ENCODE measurements at regions not wholly inside any gene's neighbourhood (a gene's known extent, or its start where the extent isn't known, plus 50 kb on each side); places are given as distances from the start of the nearest gene placed in this dataset.

- POLR2A ChIA-PET (ENCODE audit: low non-redundant PET), result no interaction called here
- DNase-seq (ENCODE audit: low spot score), result no peak
- TF ChIP-seq CTCF (conservative IDR thresholded peaks at IDR 0.05; ENCODE audit: low read depth), result no peak
- CTCF ChIA-PET, result no interaction called here
- H3K27ac ChIP-seq, result no peak overlapping the region
Observed at GRCh38 chr6:156557251-156557910, 219.8 kb upstream of the ARID1B start.

- POLR2A ChIA-PET (ENCODE audit: low non-redundant PET), result no interaction called here
- TF ChIP-seq CTCF (conservative IDR thresholded peaks at IDR 0.05; ENCODE audit: low read depth), result no peak
- CTCF ChIA-PET, result no interaction called here
- H3K27ac ChIP-seq, result no peak overlapping the region
- no peak for DNase-seq (ENCODE audit: low spot score)
Observed at GRCh38 chr6:156556811-156557210, 220.4 kb upstream of the ARID1B start.

- no peak overlapping the region for H3K27ac ChIP-seq
- POLR2A ChIA-PET (ENCODE audit: low non-redundant PET), result no interaction called here
- CTCF ChIA-PET, result interaction anchor here (0.7 to 1.0 kb wide), 2 partner anchors 8 to 196 kb away, joined by 4 read pairs; no protein-coding TSS in a partner anchor
- TF ChIP-seq CTCF (conservative IDR thresholded peaks at IDR 0.05; ENCODE audit: low read depth), result no peak
- no peak for DNase-seq (ENCODE audit: low spot score)
Observed at GRCh38 chr6:156555116-156555515, 222.1 kb upstream of the ARID1B start.

- DNase-seq (ENCODE audit: low spot score), result no peak
- ChIA-PET CTCF (interaction anchor here (0.6 to 1.0 kb wide), 3 partner anchors 9 to 1057 kb away, joined by 3 to 4 read pairs (median 4); no protein-coding TSS in a partner anchor), POLR2A (ENCODE audit: low non-redundant PET) (no interaction called here)
- H3K27ac ChIP-seq, result no peak overlapping the region
- no peak for TF ChIP-seq CTCF (conservative IDR thresholded peaks at IDR 0.05; ENCODE audit: low read depth)
Observed at GRCh38 chr6:156554160-156554559, 223.0 kb upstream of the ARID1B start.

GRCh38 chr6:156552849-156553248, 224.3 kb upstream of the ARID1B start:
- CTCF ChIA-PET, result no interaction called here
- H3K27ac ChIP-seq, result no peak overlapping the region
- POLR2A ChIA-PET (ENCODE audit: low non-redundant PET), result no interaction called here
- no peak for TF ChIP-seq CTCF (conservative IDR thresholded peaks at IDR 0.05; ENCODE audit: low read depth)
- DNase-seq (ENCODE audit: low spot score), result no peak

GRCh38 chr6:156550949-156551348, 226.2 kb upstream of the ARID1B start:
- H3K27ac ChIP-seq, result no peak overlapping the region
- ChIA-PET CTCF (no interaction called here), POLR2A (ENCODE audit: low non-redundant PET) (no interaction called here)
- no peak for TF ChIP-seq CTCF (conservative IDR thresholded peaks at IDR 0.05; ENCODE audit: low read depth)
- DNase-seq (ENCODE audit: low spot score), result no peak

Measured in RWPE1 (cell line).